ENCODE measurements at regions not wholly inside any gene's neighbourhood (a gene's known extent, or its start where the extent isn't known, plus 50 kb on each side); places are given as distances from the start of the nearest gene placed in this dataset.

DNA sequence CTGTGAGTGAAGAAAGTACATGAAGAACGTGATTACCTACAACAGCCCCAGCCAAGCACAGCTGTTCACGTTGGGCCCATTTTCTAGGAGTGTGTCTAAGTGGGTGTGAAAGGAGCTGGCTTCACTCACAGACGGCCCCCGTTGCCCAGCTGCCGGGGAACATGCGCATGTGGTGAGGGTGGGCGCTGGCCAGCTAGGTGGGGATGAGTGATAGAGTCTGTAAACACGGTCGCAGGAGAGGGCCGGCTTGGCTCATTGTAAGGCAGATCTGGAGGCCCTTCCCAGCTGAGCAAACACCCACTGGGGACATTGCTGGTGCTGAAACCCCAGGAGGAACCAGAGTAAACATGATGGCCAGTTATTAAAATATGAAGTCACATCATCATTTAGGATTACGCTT is 160.5 kb downstream of the TEX29 start:
- H3K27ac Mint-ChIP-seq (ENCODE audit: unreplicated experiment): no peak overlapping the region
- peak; percentile 81 for DNase-seq (ENCODE audit: extremely low spot score, unreplicated experiment)
- H3K27me3 Mint-ChIP-seq (ENCODE audit: unreplicated experiment): peaks cover 8% of the 10 kb centered on the region
- H3K4me1 Mint-ChIP-seq (ENCODE audit: unreplicated experiment): no peaks in the 10 kb centered on the region
- H3K36me3 Mint-ChIP-seq (ENCODE audit: unreplicated experiment): no peaks in the 10 kb centered on the region
- TF ChIP-seq, protein P1, sequence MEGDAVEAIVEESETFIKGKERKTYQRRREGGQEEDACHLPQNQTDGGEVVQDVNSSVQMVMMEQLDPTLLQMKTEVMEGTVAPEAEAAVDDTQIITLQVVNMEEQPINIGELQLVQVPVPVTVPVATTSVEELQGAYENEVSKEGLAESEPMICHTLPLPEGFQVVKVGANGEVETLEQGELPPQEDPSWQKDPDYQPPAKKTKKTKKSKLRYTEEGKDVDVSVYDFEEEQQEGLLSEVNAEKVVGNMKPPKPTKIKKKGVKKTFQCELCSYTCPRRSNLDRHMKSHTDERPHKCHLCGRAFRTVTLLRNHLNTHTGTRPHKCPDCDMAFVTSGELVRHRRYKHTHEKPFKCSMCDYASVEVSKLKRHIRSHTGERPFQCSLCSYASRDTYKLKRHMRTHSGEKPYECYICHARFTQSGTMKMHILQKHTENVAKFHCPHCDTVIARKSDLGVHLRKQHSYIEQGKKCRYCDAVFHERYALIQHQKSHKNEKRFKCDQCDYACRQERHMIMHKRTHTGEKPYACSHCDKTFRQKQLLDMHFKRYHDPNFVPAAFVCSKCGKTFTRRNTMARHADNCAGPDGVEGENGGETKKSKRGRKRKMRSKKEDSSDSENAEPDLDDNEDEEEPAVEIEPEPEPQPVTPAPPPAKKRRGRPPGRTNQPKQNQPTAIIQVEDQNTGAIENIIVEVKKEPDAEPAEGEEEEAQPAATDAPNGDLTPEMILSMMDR (IDR thresholded peaks at IDR 0.05): no peak
- peaks cover 11% of the 10 kb centered on the region for H3K9me3 Mint-ChIP-seq (ENCODE audit: unreplicated experiment)
- H3K4me3 Mint-ChIP-seq (ENCODE audit: unreplicated experiment): no peak overlapping the region

- Mint-ChIP-seq H3K27me3 (ENCODE audit: unreplicated experiment) (peaks cover 8% of the 10 kb centered on the region), H3K9me3 (ENCODE audit: unreplicated experiment) (peaks cover 11% of the 10 kb centered on the region), H3K27ac (ENCODE audit: unreplicated experiment) (no peak overlapping the region), H3K4me3 (ENCODE audit: unreplicated experiment) (no peak overlapping the region), H3K4me1 (ENCODE audit: unreplicated experiment) (no peaks in the 10 kb centered on the region), H3K36me3 (ENCODE audit: unreplicated experiment) (no peaks in the 10 kb centered on the region)
- TF ChIP-seq, protein P1 (IDR thresholded peaks at IDR 0.05): no peak
- DNase-seq (ENCODE audit: extremely low spot score, unreplicated experiment): peak; percentile 73
Observed at GRCh38 chr13:111482126-111482525, 161.7 kb downstream of the TEX29 start.

DNA sequence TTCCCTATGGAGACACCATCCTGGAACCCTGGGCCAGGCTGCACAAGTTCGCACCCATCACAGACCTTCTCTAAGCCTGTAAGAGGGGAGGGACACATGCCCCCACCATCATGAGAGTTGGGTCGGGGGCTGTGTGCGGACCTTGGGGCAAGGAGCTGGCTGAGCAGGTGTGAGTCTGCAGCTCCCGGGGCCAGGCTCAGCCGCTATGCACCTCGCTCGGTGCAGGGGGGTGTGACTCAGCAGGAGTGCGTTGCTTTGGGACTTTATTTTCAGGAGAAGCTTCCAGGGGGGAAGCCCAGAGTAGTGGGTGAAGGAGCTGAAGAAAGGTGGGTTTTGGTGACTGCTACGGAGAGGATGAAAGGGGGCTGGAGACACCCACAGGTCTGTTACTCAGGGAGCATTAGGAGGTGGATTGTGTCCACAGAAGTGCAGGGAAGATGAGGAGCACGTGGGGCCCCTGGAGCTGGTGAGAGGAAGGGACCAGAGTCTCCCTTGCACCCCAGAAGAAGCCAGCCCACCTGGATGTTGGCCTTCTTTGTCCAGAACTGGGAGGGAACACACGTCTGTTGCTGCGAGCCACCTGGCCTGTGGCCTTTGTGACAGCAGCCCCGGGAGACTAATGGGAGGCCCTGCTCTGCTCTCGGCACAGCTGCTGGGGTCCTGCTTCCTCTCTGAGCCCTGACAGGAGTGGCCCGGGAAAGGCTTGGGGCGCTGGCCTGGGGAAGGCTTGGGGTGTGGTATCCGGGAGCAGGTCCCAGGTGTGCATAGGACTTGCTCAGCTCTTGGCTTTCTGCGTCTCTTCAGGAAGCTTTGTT is 162.6 kb downstream of the TEX29 start:
- Mint-ChIP-seq H3K4me3 (ENCODE audit: unreplicated experiment) (no peak overlapping the region), H3K27me3 (ENCODE audit: unreplicated experiment) (peaks cover 8% of the 10 kb centered on the region), H3K27ac (ENCODE audit: unreplicated experiment) (no peak overlapping the region), H3K36me3 (ENCODE audit: unreplicated experiment) (no peaks in the 10 kb centered on the region), H3K9me3 (ENCODE audit: unreplicated experiment) (peaks cover 19% of the 10 kb centered on the region), H3K4me1 (ENCODE audit: unreplicated experiment) (no peaks in the 10 kb centered on the region)
- TF ChIP-seq, protein P1 (IDR thresholded peaks at IDR 0.05): no peak
- DNase-seq (ENCODE audit: extremely low spot score, unreplicated experiment): peak; percentile 69

- DNase-seq (ENCODE audit: extremely low spot score, unreplicated experiment): no peak
- peaks cover 8% of the 10 kb centered on the region for H3K27me3 Mint-ChIP-seq (ENCODE audit: unreplicated experiment)
- TF ChIP-seq, protein P1 (IDR thresholded peaks at IDR 0.05): no peak
Observed at GRCh38 chr13:111483621-111483987, 163.2 kb downstream of the TEX29 start.

DNA sequence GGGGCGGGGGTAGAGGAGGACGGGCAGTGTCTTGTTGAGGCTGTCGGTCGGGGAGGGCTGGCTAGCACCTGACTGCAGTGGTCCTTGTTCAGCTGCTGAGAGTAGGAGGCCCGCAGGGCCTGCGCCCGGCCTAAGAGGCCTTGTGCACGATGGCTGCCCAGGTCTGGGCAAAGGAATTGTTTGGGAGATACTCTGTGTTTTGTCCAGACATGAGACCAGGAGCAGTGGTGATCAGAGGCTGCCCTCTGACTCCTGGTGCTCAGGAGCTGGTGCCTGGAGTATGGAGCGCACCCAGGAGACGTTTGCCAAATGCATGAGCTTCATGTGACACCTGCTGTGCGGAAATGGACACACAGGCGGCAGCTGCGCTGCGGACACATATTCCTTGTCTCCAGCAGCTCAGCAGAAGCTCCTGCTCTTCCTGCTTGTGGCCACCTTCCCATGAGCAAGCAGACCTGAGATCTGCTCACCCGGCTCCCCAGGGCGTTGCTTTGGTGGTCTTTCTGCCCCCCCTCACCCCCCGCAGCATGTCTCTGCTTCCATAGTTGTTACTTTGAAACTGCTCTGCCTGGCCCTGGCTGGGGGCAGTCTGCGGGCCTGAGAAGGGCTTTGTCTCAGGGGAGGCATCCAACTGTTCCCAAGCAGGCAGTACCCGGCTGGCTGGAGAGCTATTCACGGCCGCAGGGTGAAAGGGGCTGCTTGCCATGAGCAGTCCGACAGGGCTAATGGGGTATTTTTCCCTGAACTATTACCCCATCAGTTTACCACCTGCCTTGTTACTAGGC is 163.9 kb downstream of the TEX29 start:
- Mint-ChIP-seq H3K27me3 (ENCODE audit: unreplicated experiment) (peaks cover 5% of the 10 kb centered on the region), H3K4me1 (ENCODE audit: unreplicated experiment) (no peaks in the 10 kb centered on the region), H3K27ac (ENCODE audit: unreplicated experiment) (no peak overlapping the region), H3K4me3 (ENCODE audit: unreplicated experiment) (no peak overlapping the region), H3K9me3 (ENCODE audit: unreplicated experiment) (peaks cover 23% of the 10 kb centered on the region), H3K36me3 (ENCODE audit: unreplicated experiment) (no peaks in the 10 kb centered on the region)
- TF ChIP-seq, protein P1 (IDR thresholded peaks at IDR 0.05): no peak
- peak; percentile 77 for DNase-seq (ENCODE audit: extremely low spot score, unreplicated experiment)

More at GRCh38 chr13:111483621-111483987, 163.2 kb downstream of the TEX29 start:
- H3K9me3 Mint-ChIP-seq (ENCODE audit: unreplicated experiment): peaks cover 23% of the 10 kb centered on the region
- no peak overlapping the region for H3K4me3 Mint-ChIP-seq (ENCODE audit: unreplicated experiment)
- H3K4me1 Mint-ChIP-seq (ENCODE audit: unreplicated experiment): no peaks in the 10 kb centered on the region
- no peaks in the 10 kb centered on the region for H3K36me3 Mint-ChIP-seq (ENCODE audit: unreplicated experiment)
- no peak overlapping the region for H3K27ac Mint-ChIP-seq (ENCODE audit: unreplicated experiment)
